GM21619 (cell line): ENCODE measurements at regions not wholly inside any gene's neighbourhood (a gene's known extent, or its start where the extent isn't known, plus 50 kb on each side); places are given as distances from the start of the nearest gene placed in this dataset.

Source experiments
- ATAC-seq: cut with Tn5 transposase; IDR thresholded peaks from one replicate; pipeline ENCODE4 v1.9.1; 2021; ENCODE audit not compliant: unreplicated experiment

DNA sequence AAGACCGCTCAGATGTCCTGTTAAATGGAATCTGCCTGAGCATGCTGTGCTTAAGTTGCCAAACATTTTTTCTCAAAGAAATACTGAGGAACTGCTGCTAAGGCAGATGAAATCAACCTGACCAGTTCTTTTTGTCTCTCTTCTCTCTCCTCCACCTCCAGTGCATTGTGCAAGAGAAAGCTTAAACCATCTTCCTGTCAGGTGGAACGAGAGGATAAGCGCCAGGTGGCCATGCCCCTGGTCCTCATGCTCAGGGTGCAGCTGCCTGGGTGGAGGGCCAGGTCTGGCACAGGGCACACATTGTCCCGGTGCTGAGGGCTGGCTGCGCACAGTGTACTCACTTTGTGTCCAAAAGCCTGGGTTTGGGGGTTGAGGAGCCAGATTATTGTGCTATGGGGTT lies 176.2 kb upstream of the TP63 start:
- no peak for ATAC-seq

DNA sequence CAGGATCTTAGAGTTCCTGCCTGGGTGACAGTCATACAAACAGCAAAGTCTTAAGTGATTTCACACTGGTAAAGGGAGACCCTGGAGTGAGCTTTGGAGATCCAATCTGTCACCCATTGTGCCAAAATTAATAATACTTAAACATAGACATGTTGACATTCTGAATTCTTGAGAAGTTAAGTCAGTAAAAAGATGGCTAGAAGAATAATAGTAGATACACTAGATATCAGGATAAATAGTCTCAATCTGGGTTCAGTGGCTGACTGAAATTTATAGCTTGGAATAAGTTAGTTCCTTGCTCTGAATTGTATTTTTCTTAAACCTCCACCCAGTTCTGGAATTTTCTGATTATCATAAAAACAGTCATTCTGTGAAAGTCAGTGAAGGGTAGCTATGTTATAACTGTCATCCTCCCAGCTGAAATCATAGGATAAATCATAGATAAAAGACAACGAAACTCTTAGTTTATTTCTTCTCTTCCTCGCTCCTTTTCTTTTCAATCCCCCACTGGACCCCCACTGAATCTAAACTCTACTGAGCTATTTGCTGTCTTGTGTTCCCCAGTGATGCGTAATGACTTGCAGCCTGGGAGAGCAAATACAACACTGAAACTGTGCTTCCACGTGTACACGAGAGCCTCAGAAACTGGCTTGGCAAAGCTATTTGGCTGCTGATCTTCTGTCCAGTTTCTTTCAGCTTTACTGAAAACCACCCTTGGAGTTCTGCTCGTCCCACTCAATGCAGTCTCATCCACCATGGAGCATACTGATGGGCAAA lies 175.4 kb upstream of the TP63 start:
- ATAC-seq = no peak

DNA sequence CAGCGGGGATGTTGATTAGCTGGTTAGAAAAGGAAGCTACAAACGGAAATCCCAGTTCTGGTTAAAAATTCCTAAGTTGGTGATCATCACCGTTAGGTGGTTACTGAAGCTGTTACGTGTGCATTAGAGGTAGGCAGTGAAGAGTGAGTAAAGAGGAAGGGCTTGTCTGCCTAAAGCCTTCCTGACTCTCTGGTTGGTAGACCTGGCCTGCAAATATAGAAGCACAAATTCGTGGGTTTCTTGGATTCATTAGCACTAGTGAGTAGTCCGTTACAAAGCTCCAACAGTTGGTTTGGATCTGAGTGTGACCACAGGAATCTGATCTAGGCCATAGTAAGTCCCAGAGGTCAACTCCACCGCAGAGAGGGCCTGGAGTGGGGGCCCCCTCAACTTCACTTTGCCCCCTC lies 174.0 kb upstream of the TP63 start:
- no peak for ATAC-seq

DNA sequence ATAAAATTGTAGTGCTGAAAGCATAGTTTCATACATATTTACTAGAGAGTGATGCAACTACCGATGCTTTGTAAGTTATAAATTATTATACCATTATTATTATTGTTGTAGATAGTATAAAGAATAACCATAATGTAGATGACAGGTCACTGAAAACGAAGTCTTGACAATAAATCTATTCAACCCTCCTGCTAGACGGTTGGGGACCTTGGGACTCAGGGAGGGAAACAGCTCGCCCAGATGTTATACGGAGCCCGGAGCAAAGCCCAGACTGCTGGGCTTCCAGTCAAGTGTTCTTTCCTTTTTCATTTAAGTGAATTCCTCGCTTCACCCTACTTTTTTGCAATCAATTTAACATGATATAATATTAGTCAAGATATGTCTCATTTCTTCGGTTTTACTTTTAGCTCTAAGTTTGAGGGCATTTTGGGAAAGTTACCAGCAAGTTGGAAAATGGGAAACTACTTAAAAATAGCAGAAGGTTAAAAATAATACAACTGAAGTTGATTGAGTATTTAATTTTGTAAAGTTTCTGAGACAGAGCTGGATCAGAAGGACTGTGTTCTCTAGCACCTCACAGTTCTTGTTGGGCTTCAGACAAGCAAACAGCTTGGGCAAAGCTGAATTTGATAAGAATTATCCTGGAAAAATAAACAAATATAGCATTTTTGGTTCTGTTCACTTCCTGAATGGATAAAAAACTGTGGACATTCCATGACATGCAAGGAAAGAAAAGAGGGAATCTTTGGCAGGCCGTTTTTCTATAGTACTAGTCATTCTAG lies 173.4 kb upstream of the TP63 start:
- no peak for ATAC-seq

DNA sequence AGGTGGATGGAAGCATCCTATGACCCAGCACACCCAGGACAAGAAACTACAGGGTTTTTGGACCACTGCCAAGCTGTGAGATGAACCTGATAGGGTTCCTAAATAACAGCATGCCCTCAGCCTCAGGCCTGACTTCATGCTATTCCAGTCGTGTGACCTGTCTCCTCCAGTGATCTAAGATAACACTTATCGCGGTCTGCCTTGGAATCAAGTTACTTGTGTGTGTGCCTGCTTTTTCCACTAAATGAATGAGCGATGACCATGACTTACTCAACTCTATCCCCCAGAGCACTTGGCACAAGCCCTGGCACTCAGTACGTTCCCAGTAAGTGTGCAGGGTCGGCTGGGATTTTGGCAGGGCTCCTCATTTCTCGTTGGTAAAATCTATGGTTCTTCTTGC lies 172.7 kb upstream of the TP63 start:
- ATAC-seq = no peak

DNA sequence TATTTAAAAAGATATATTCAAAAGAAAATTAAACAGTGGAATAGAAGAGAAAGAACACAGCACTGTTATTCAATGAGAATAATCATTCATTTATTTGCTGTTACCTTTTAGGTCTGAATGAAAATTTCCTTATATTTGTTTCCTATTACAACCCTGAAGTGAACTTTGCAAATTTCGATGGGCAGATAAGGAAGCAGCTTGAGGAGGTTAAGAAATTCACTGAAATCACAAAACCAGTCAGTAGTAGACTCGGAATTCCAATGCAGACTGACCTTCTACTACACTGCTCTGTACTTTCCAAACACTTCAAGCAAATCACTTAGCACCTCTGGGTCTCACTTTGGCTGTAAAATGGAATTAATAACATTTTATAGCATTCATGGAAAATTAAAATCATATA lies 172.0 kb upstream of the TP63 start:
- no peak for ATAC-seq

DNA sequence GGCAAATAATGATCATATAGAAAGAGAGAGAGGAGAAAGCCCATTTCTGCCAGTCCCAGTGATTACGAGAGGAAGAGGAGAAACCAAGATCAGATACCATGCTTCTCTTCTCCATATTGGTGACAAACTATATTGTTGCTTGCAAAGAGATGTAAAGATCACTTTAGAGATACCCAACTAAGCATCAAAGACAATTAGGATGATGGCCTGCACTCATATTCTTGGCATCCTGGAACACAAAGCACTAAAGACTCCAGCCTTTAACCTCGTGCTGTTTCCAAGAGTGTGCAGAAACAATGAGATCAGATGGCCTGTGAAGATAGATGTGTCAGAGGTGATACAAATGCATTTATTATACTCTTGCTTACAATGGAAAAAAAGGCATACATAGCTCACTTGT lies 170.7 kb upstream of the TP63 start:
- ATAC-seq = no peak

DNA sequence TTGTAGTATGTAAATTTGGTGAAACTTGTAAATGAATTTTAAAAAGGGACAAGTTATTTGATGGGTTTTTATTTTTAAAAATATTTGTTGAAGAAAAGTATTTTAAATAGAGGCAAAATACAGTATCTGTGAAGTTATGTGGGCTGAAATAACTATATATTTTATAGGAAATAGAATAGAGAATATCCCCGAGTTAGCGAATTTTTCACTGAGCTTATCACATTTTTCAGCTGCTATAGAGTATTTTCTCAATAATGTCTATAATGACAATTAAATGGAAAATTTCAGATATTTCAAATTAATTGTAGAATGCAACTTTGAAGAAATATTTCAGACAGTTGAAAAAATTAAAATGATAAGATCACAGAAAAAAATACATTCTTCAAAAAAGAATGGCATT lies 166.4 kb upstream of the TP63 start:
- ATAC-seq = no peak

DNA sequence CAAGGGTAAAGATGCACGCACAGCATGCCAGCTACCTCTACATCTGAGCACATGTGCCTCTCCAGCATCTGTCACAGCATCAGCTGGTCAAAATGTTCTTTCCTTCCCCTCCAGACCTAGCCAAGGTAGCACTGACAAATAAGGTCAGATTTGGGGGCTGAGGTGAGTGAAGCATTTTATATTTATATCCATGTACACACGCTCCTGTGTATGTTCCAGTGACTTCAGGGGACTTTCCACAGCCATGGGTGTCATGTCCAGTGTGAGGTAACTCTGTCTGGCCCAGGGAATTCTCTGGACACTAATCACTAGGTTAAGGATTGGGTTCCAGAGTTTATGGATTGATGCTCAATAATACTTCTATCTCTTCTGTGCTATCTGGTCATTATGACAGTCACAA lies 165.2 kb upstream of the TP63 start:
- no peak for ATAC-seq

DNA sequence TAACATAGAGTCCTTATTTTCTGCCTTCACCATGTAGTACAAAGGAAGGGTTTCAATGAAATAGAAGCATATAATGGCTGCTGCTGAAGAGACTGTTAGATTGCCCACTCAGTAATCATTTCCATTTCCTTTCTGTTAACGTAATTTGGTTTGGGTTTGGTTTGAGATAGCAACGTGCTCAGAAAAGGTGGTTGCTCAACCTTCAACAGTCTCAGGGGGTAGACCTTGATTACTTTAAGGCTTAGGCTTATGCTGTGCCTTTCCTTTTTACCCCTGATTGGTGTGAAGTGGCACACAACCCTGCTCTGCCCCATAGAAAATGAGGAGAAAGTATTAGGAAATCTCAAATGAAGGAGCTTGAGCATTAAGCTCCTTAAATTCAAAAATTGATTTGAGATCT lies 163.7 kb upstream of the TP63 start:
- no peak for ATAC-seq

DNA sequence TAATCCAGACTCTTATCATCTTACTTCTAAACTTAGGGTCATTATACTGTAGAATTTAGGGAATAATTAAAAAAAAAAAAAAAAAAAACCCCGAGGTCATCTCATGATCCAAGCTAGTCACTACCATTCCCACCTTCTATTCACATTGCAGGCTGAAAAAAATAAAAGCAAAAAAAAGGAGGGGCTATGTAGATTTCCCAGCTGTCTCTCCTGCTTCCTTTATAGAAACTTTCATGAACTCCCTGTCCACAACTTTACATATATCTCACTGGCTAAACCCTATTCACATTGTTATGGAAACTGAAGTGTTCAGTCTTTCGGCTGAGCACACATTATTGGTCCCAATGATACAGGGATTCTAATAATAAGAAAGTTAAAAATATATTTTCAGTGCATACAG lies 156.2 kb upstream of the TP63 start:
- no peak for ATAC-seq

DNA sequence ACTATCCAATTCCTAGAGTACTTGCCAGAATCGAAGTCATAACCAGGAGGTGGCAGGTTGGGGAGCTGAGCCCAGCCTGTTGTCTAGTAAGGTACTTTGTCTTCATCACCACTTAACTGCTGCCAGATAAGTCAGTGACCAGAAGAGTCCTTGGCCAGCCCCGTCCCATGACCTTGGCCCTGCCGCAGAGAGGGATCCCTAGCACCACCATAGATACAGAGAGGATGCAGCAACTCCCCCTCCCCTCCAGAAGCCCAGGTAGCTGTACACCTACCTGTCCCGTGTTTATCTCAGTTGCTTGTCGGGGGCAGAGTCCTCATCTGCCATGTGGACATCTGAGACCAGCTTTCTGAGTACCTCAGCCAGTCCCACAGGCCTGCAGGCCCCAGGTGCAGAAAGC lies 153.6 kb upstream of the TP63 start:
- no peak for ATAC-seq

DNA sequence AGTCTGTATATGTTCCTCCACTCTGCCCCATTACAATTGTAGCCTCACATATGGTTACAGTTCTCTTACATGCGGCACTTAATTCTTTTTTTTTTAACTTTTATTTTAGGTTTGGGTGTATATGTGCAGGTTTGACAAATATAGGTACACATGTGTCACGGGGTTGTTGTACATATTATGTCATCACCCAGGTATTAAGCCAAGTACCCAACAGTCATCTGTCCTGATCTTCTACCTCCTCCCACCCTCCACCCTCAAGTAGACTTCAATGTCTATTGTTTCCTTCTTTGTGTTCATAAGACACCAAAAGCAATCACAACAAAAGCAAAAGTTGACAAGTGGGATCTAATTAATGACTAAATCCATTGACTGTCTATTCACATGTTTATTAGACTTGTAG lies 144.6 kb upstream of the TP63 start:
- ATAC-seq = no peak

DNA sequence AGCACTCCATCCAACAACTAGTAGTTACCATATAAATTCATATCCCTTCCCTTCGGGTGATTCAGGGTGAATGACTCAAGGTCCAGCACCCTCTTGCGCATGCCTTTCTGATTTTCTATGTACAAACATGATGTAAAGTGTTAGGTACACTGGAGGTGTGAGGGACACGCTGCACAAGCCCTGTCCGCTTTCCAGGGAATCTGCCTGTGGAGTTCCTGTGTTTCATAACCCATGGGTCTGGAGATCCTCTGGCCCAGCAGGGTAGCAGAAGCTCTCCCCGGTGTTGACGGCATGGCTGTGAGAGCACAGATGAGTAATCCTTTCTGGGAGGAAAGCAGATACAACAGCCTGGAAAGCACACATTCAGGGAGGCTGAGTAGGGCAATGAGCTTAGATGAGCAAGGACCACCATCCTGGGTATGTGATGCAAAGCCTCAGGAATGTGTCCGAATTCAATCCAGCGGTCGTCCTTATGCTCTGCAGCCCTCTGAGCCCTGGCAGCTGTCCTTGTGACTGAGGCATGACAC lies 142.9 kb upstream of the TP63 start:
- ATAC-seq = no peak

DNA sequence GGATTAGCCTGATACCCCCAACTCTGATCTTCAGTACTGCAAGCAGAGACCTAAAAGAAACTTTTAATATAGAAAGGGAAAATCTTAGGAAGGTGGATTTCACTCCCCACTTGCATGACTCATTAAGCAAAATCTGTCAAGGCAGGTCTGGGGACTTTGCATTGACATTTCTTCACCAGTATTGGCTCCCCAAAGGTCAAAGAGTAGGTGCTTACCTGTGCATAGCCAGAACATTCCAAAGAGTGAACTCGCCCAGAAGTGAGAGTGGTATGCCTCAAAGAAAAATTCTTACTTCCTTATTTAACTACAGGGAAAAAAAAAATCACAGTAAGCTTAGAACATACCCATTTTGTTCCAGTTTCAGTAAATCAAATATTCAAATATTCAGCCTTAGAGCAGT lies 140.9 kb upstream of the TP63 start:
- no peak for ATAC-seq

DNA sequence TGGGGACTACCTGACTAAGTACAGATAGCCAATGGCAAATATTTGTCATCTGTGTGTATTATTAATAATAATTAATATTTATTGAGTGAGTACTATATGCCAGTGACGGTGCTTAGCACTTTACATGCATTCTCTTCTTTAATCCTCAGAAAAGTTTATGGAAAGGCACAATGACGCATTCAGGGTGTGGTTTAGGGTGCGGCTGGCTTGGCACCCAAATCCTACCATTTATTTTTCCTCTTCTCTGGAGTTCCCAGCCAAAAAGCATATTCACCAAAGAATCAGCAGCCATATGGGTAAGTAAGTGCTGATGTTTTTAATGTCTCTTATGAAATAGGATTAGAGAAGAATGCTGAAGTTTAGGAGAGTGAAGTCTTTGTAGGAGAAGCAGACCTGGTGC lies 140.4 kb upstream of the TP63 start:
- ATAC-seq = no peak

DNA sequence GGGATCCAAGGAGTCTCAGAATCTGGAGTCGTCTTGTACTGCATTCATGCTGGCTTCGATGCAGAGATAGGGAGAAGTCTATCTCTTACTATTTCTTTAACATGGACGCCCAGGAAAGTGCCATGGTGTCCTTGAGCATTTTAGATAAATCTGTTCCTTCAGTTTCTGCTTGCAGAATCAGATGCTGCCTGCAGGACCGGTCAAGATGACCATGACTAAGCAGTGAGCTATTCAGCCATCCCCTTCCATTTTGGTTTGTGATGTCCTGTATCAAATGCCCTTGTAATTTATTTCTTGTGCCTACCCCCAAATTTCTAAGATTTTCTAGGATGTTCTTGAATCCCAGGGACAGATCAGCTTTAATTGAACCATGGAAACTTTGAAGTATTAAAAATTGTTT lies 139.4 kb upstream of the TP63 start:
- no peak for ATAC-seq

DNA sequence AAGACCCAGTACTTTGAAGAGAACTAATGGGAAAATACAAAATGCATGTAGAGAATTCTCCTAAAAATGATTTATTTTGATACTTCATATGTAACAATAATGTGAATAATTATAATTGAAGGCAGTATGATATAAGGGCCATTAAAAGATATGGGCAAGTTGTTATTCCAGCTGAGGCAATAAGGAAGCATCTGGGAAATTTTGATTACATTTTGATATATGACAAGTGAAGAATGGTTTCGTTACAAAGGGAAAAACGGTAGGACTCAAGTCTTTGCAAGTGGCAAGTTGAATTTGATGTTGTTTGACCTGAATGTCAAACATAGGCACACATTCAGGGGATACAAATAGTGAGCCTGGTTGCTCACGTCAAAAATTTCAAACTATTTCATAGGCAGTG lies 137.9 kb upstream of the TP63 start:
- ATAC-seq = no peak

DNA sequence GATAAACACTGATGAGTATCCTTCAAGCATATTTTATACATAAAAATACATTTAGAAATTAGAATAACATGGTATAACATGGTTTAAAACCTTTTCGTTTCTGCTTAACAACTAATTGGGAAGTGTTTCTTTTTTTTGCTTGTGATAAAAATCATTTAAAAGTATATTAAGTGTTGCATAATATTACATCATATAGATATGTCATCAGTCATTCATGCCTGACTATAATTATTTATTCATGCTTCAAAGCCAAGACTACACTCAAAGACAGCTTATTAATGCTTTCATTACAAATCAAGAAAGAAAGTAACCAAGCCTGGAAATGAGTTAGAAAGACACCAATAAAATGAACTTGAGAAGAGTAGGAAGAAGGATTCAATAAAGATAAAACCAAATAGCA lies 136.6 kb upstream of the TP63 start:
- ATAC-seq = no peak

DNA sequence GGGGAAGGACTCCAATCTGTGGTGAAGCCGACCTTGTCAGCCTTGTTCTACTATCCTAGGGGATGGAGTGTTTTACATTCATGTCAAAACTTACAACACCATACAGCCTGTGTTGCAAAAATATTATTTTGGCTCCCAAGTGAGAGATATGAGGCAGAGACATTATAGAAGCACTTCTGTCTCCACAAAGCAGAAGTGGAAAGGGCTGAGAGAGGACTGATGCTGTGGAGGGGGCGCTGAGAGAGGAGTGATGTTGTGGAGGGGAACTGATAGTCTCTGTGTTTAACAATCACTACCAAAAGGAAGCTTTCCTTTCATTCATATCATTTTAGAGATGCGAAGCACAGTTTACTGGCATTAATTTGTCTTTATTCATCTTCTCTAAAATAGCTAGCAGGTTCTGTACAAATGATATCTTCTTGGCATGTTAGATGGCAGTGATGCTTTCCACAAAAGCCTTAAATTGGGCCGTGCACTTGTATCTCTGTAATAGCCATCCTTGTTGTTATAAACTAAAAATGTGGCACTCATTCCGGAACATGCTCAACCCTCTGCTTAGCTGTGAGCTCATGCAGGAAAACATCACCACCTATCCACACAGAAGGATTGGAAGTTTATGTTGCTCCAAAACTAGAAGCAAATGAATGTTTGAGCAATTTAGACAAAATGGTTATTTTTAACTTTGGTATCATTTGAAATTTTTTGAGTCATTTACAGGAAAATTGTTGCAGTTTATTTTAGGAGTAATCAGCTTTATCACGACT lies 134.6 kb upstream of the TP63 start:
- ATAC-seq = no peak

DNA sequence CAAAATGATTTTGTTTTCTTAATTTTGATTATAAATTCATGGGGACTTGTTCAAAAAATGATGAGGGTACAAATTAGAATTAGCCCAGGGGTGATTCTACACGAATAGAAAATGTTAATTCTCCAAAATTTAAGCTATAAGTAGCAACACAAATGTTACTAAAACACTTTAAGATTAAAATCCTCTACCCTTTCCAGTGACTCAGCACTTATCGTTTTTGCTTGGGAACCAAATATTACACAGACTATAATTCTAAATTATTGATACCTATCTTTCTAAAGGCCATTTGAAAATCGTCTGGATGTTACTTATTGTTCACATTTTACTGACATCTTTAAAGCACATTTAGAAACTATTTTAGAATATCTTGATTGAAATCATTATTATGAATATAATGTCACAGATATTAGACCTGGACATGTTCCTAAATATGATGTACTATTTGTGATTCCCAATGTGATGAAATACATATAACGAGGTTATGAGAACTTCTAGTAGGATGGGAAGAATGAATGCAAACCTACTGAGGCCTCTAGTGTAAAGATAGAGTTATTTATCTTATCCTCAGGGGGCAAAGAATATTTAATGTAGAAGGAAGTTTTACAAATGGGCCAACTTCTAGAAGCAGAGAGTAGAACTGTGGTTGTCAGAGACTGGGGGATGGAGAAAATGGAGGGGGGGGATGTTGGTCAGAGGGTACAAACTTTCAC lies 132.0 kb upstream of the TP63 start:
- ATAC-seq = no peak
